HepG2 (cell line): ENCODE measurements at regions not wholly inside any gene's neighbourhood (a gene's known extent, or its start where the extent isn't known, plus 50 kb on each side); places are given as distances from the start of the nearest gene placed in this dataset.

Source experiments
- ATAC-seq: fragments of 200-7000 bp; cut with Tn5 transposase; 3 replicates; pipeline ENCODE4 v1.9.1; 2020; ENCODE audit warnings: mild to moderate bottlenecking, moderate library complexity
- BruUV-seq: library from RNA; stranded (reverse); fragments of 400-500 nt; replicated peaks from 2 replicates; lab custom pipeline; 2021; lab: Mats Ljungman, UMichigan
- CTCF ChIA-PET: fragments of 300-600 bp; formaldehyde crosslinking; extraction: SDS; loops from one replicate; lab custom pipeline; 2021; ENCODE audit warnings: low total read pairs, inconsistent platforms, low intra/inter-chr PET ratio; lab: Yijun Ruan, JAX
- POLR2A ChIA-PET: fragments of 350-600 bp; sonication (Branson Sonifier 250); formaldehyde crosslinking; loops from one replicate; lab custom pipeline; 2020; ENCODE audit warnings: antibody characterized with exemption, inconsistent platforms; lab: Yijun Ruan, JAX
- DNase-seq: peaks from one replicate; pipeline ENCODE4 v3.0.0-alpha.2; 2015; ENCODE audit warnings: low spot score
- FAIRE-seq: peaks from 3 replicates; lab custom pipeline; 2011; peaks lifted over from hg19 to GRCh38; lab: Jason Lieb, UNC
- H2AFZ ChIP-seq: one replicate; pipeline ENCODE4 v1.6.1; 2011; ENCODE audit warnings: low read length, inconsistent platforms
- H3K27ac ChIP-seq: fragments of 300-600 bp; 3 replicates; pipeline ENCODE4 v1.8.0; 2011; ENCODE audit warnings: mixed run types, mild to moderate bottlenecking, mixed read lengths, low read length, inconsistent platforms; ENCODE audit not compliant: insufficient read depth; ENCODE audit errors: extremely low read length
- H3K27me3 ChIP-seq, 2 experiments: fragments of 200-600 bp in 1 of 2; 2 replicates in 1 of 2; 3 replicates in 1 of 2; pipeline versions ENCODE4 v1.6.0 to v1.8.0; 2011; ENCODE audit warnings: low read length in 2 of 2, mild to moderate bottlenecking in 2 of 2, moderate library complexity in 2 of 2, inconsistent platforms in 1 of 2; ENCODE audit not compliant: insufficient read depth in 2 of 2, control insufficient read depth in 1 of 2
- H3K36me3 ChIP-seq, 2 experiments: fragments of 200-600 bp in 1 of 2; replicated peaks in 1 of 2; 2 replicates in 1 of 2; 3 replicates in 1 of 2; pipeline versions ENCODE4 v1.5.1 to v1.8.0; 2011; ENCODE audit warnings: low read length in 2 of 2, inconsistent platforms in 1 of 2; ENCODE audit not compliant: insufficient read depth in 2 of 2, control insufficient read depth in 1 of 2
- H3K4me1 ChIP-seq: 2 replicates; pipeline ENCODE4 v1.5.1; 2012; ENCODE audit warnings: low read length, inconsistent platforms; ENCODE audit not compliant: insufficient read depth
- H3K4me2 ChIP-seq: 2 replicates; pipeline ENCODE4 v1.6.0; 2011; ENCODE audit warnings: low read depth, low read length, inconsistent platforms
- H3K4me3 ChIP-seq, 3 experiments: fragments of 200-600 bp in 1 of 3; sonication (generic), shearing (Covaris generic) in 1 of 3; replicated peaks in 1 of 3; 2 replicates each; pipeline ENCODE4 v1.5.1; 2011 to 2016; ENCODE audit warnings: low read length in 3 of 3, inconsistent platforms in 2 of 3, low read depth in 2 of 3, mild to moderate bottlenecking in 2 of 3, control low read depth in 1 of 3, mixed read lengths in 1 of 3; ENCODE audit not compliant: insufficient read depth in 1 of 3
- H3K79me2 ChIP-seq: one replicate; pipeline ENCODE4 v1.6.1; 2011; ENCODE audit warnings: low read length, inconsistent platforms; ENCODE audit not compliant: insufficient read depth
- H3K9ac ChIP-seq: 2 replicates; pipeline ENCODE4 v1.6.0; 2011; ENCODE audit warnings: mild to moderate bottlenecking, low read depth, low read length, inconsistent platforms; ENCODE audit not compliant: insufficient read depth
- H3K9me3 ChIP-seq: 2 replicates; pipeline ENCODE4 v1.5.1; 2012; ENCODE audit warnings: mild to moderate bottlenecking, low read length
- H4K20me1 ChIP-seq: 2 replicates; pipeline ENCODE4 v1.6.0; 2011; ENCODE audit warnings: inconsistent platforms, mild to moderate bottlenecking, low read length, moderate library complexity; ENCODE audit not compliant: insufficient read depth
- ATF1 ChIP-seq: IDR thresholded peaks from 2 replicates; pipeline ENCODE4 v1.6.1; 2016; ENCODE audit warnings: mild to moderate bottlenecking, control low read depth
- MEF2D ChIP-seq: sonication (generic); formaldehyde crosslinking; IDR thresholded peaks from 2 replicates; pipeline ENCODE4 v1.5.1; 2020; ENCODE audit warnings: mild to moderate bottlenecking, missing genetic modification reagents
- POLR2G ChIP-seq: fragments of 200-400 bp; formaldehyde crosslinking; IDR thresholded peaks from 2 replicates; pipeline ENCODE4 v1.6.1; 2018; ENCODE audit warnings: mild to moderate bottlenecking, low read depth, low read length, moderate library complexity
- ZNF512B ChIP-seq: sonication (generic); formaldehyde crosslinking; IDR thresholded peaks from 2 replicates; pipeline ENCODE4 v1.5.1; 2020; ENCODE audit warnings: missing genetic modification reagents, mild to moderate bottlenecking, borderline replicate concordance
- ZNF841 ChIP-seq: sonication (generic); formaldehyde crosslinking; IDR thresholded peaks from 2 replicates; pipeline ENCODE4 v1.8.1; 2023; ENCODE audit warnings: missing genetic modification reagents, borderline replicate concordance
- WGBS: methylation state at CpG from one replicate; pipeline ENCODE4 v1.1.6; 2017; ENCODE audit warnings: low lambda C conversion rate; 5-methylcytosine and 5-hydroxymethylcytosine counted together
- in situ Hi-C: cut with HindIII; loops from 2 replicates; pipeline ENCODE4 v1.10.0; 2017; ENCODE audit warnings: low pct_unique_long_range_greater_than_20kb; ENCODE audit not compliant: extremely low pct_ligation_motif_present
- intact Hi-C: fragments of 100-400 bp; cut with micrococcal nuclease; formaldehyde crosslinking; loops from one replicate; pipeline ENCODE4 v1.10.0; 2022; ENCODE audit not compliant: unreplicated experiment
- TF ChIP-seq, protein P1 (sequence below): sonication (generic); formaldehyde crosslinking; IDR thresholded peaks from 2 replicates; pipeline ENCODE4 v1.5.0; 2020; ENCODE audit warnings: mild to moderate bottlenecking, missing genetic modification reagents, moderate library complexity

DNA sequence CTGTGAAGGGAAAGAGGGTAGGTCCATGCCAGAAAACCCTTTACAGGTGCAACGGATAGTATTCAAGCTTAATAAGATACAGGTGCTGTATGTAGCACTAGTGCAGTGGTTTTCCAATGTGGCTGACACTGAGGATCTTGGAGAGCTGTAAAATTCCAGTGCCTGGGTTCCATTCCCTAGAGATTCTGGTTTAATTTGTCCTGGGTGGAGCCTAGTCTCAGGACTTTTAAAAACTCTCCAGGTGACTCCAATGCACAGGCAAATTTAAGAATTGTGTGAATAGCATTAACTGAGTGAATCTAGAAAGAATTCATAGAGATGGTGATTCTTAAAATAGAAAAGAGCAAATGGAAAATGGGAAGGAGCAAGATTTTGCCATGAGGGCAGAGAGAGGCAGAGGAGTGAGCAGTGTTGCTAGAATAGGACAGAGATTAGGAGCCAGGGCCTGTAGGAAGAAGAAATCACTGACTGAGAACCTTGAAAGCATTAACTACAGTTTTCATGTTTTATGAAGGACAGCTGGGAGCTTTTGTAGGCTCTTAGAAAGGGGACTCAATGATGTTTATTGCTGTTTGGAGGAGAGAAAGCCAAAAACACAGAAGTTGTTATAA lies 261.8 kb downstream of the DLEU7 start:
- H3K9me3 ChIP-seq: no peaks in the 10 kb centered on the region
- TF ChIP-seq POLR2G: no peak
- no peak for TF ChIP-seq ZNF512B (CRISPR knock-in tag)
- TF ChIP-seq ATF1 (CRISPR knock-in tag): no peak
- no peak overlapping the region for H3K9ac ChIP-seq
- H3K36me3 ChIP-seq: peaks cover 0 to 4% of the 10 kb centered on the region in 2 experiments; a peak in 1 of 5 replicates
- no peaks in the 10 kb centered on the region for H3K27me3 ChIP-seq
- in situ Hi-C loops (no loop called here), intact Hi-C loops (no loop called here)
- H3K27ac ChIP-seq: no peak overlapping the region
- no TSS peak for BruUV-seq
- H3K79me2 ChIP-seq: no peaks in the 10 kb centered on the region
- ChIA-PET POLR2A (no interaction called here), CTCF (no interaction called here)
- H3K4me3 ChIP-seq: no peak overlapping the region
- H4K20me1 ChIP-seq: no peaks in the 10 kb centered on the region
- FAIRE-seq: no peak
- no peak for DNase-seq
- WGBS: 100% methylated on average over 1 of the region's 1 CpG
- peaks cover 8% of the 10 kb centered on the region; the same call in 1 of the 2 replicates for H3K4me1 ChIP-seq
- no peak overlapping the region for H3K4me2 ChIP-seq
- no peak overlapping the region for H2AFZ ChIP-seq
- no peak for ATAC-seq

DNA sequence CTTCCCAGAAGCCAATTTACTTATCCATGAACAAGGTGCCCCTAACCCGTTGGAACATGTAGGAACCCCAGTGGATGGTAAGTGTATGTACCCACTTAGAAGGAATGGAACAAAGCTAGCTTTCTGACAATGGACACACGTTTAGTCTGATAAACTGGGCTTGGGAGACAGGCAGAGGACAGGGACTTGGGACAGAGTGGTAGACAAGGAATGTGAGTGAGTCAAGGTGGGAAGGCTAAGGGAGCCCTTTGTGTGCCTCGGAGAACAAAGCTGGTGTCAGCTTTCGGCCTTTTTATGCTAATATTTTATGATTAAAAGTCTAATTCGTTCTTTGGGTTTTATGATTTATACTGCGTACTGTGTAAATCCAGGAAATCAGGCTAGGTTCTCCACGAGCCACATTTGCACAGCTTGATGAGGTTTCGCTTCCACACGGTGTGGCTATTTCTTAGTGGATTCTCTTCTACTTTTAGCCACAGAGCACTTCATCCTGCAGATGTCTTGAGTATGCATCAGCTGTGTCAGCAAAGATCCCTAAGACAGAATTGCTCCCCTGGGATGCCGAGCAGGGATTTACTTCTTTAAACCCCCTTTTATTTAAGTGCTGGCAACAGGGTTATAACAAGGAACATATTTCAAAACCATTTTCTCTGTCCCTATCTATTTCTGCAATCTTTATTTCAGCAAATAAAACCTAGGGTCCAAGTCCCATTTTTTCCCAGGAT lies 258.5 kb downstream of the DLEU7 start:
- DNase-seq (no peak), ATAC-seq (no peak), FAIRE-seq (no peak)
- CTCF ChIA-PET: no interaction called here
- Histone ChIP-seq H3K27ac (no peak overlapping the region), H3K36me3 (no peaks in the 10 kb centered on the region), H3K4me3 (no peak overlapping the region), H2AFZ (no peak overlapping the region), H3K27me3 (no peaks in the 10 kb centered on the region), H3K4me1 (no peaks in the 10 kb centered on the region), H3K79me2 (no peaks in the 10 kb centered on the region), H3K9ac (no peak overlapping the region), H4K20me1 (no peaks in the 10 kb centered on the region), H3K9me3 (no peaks in the 10 kb centered on the region), H3K4me2 (no peak overlapping the region)
- TF ChIP-seq ZNF841 (no peak), MEF2D (no peak)
- TF ChIP-seq, protein P1, sequence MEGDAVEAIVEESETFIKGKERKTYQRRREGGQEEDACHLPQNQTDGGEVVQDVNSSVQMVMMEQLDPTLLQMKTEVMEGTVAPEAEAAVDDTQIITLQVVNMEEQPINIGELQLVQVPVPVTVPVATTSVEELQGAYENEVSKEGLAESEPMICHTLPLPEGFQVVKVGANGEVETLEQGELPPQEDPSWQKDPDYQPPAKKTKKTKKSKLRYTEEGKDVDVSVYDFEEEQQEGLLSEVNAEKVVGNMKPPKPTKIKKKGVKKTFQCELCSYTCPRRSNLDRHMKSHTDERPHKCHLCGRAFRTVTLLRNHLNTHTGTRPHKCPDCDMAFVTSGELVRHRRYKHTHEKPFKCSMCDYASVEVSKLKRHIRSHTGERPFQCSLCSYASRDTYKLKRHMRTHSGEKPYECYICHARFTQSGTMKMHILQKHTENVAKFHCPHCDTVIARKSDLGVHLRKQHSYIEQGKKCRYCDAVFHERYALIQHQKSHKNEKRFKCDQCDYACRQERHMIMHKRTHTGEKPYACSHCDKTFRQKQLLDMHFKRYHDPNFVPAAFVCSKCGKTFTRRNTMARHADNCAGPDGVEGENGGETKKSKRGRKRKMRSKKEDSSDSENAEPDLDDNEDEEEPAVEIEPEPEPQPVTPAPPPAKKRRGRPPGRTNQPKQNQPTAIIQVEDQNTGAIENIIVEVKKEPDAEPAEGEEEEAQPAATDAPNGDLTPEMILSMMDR (CRISPR knock-in tag): no peak
- POLR2A ChIA-PET: no interaction called here
- no TSS peak for BruUV-seq
- intact Hi-C loops: no loop called here
- in situ Hi-C loops: no loop called here
- WGBS: 96% methylated on average over 10 of the region's 10 CpGs
